ENCODE measurements at regions not wholly inside any gene's neighbourhood (a gene's known extent, or its start where the extent isn't known, plus 50 kb on each side); places are given as distances from the start of the nearest gene placed in this dataset.

GRCh38 chr2:125169764-125170146, 1144.7 kb downstream of the CNTNAP5 start:
- H3K27me3 Mint-ChIP-seq (ENCODE audit: insufficient read depth): no peaks in the 10 kb centered on the region
- TF ChIP-seq CTCF (conservative IDR thresholded peaks at IDR 0.05): no peak

GRCh38 chr2:125172181-125172580, 1147.1 kb downstream of the CNTNAP5 start:
- WGBS, 2 experiments (ENCODE audit: insufficient coverage in 1 of 2, insufficient read length in 1 of 2): 91% methylated on average over 1 of the region's 1 CpG; no CpG with 5 or more reads in 1 of the 2 experiments
- H3K36me3 Mint-ChIP-seq (ENCODE audit: low read depth): no peaks in the 10 kb centered on the region

More at GRCh38 chr2:125169764-125170146, 1144.7 kb downstream of the CNTNAP5 start:
- Histone ChIP-seq H3K4me1 (ENCODE audit: control insufficient read depth, insufficient read depth, low read length) (no peaks in the 10 kb centered on the region), H3K27me3 (ENCODE audit: control insufficient read depth, insufficient read depth, low read length, poor library complexity, severe bottlenecking) (no peaks in the 10 kb centered on the region), H3K9me3 (ENCODE audit: control insufficient read depth, low read length) (no peaks in the 10 kb centered on the region), H3K9ac (ENCODE audit: extremely low read depth, low read length, poor library complexity, severe bottlenecking) (no peak overlapping the region), H3K27ac (ENCODE audit: low read depth, low read length) (no peak overlapping the region), H3K4me3 (ENCODE audit: low read length) (no peak overlapping the region), H3K36me3 (ENCODE audit: control insufficient read depth, insufficient read depth, low read length) (no peaks in the 10 kb centered on the region)
- Mint-ChIP-seq H3K4me3 (no peak overlapping the region), H3K36me3 (ENCODE audit: low read depth) (no peaks in the 10 kb centered on the region), H3K9me3 (no peaks in the 10 kb centered on the region), H3K4me1 (no peaks in the 10 kb centered on the region), H3K27ac (no peak overlapping the region)
- 67 to 93% methylated on average over 1 of the region's 3 CpGs for WGBS, 2 experiments (ENCODE audit: insufficient coverage in 1 of 2, insufficient read length in 1 of 2)
- no peak for DNase-seq

GRCh38 chr2:125175415-125175814, 1150.3 kb downstream of the CNTNAP5 start:
- WGBS, 2 experiments (ENCODE audit: insufficient coverage in 1 of 2, insufficient read length in 1 of 2): 92% methylated on average over 1 of the region's 1 CpG; no CpG with 5 or more reads in 1 of the 2 experiments

More at GRCh38 chr2:125172181-125172580, 1147.1 kb downstream of the CNTNAP5 start:
- H3K27me3 Mint-ChIP-seq (ENCODE audit: insufficient read depth): no peaks in the 10 kb centered on the region
- no peak overlapping the region for H3K4me3 ChIP-seq (ENCODE audit: low read length)
- H3K9me3 Mint-ChIP-seq: no peaks in the 10 kb centered on the region
- no peaks in the 10 kb centered on the region for H3K27me3 ChIP-seq (ENCODE audit: control insufficient read depth, insufficient read depth, low read length, poor library complexity, severe bottlenecking)
- H3K27ac ChIP-seq (ENCODE audit: low read depth, low read length): no peak overlapping the region
- no peak overlapping the region for H3K27ac Mint-ChIP-seq
- no peaks in the 10 kb centered on the region for H3K9me3 ChIP-seq (ENCODE audit: control insufficient read depth, low read length)
- H3K4me1 Mint-ChIP-seq: no peaks in the 10 kb centered on the region
- H3K4me3 Mint-ChIP-seq: no peak overlapping the region
- DNase-seq: no peak
- H3K4me1 ChIP-seq (ENCODE audit: control insufficient read depth, insufficient read depth, low read length): no peaks in the 10 kb centered on the region
- no peak for TF ChIP-seq CTCF (conservative IDR thresholded peaks at IDR 0.05)
- no peaks in the 10 kb centered on the region for H3K36me3 ChIP-seq (ENCODE audit: control insufficient read depth, insufficient read depth, low read length)
- no peak overlapping the region for H3K9ac ChIP-seq (ENCODE audit: extremely low read depth, low read length, poor library complexity, severe bottlenecking)

More at GRCh38 chr2:125175415-125175814, 1150.3 kb downstream of the CNTNAP5 start:
- no peaks in the 10 kb centered on the region for H3K27me3 Mint-ChIP-seq (ENCODE audit: insufficient read depth)
- H3K9me3 Mint-ChIP-seq: no peaks in the 10 kb centered on the region
- no peaks in the 10 kb centered on the region for H3K4me1 Mint-ChIP-seq
- H3K36me3 Mint-ChIP-seq (ENCODE audit: low read depth): no peaks in the 10 kb centered on the region
- no peak for DNase-seq
- no peak overlapping the region for H3K4me3 Mint-ChIP-seq
- Histone ChIP-seq H3K4me3 (ENCODE audit: low read length) (no peak overlapping the region), H3K4me1 (ENCODE audit: control insufficient read depth, insufficient read depth, low read length) (no peaks in the 10 kb centered on the region), H3K9ac (ENCODE audit: extremely low read depth, low read length, poor library complexity, severe bottlenecking) (no peak overlapping the region), H3K9me3 (ENCODE audit: control insufficient read depth, low read length) (no peaks in the 10 kb centered on the region), H3K27ac (ENCODE audit: low read depth, low read length) (no peak overlapping the region), H3K27me3 (ENCODE audit: control insufficient read depth, insufficient read depth, low read length, poor library complexity, severe bottlenecking) (no peaks in the 10 kb centered on the region), H3K36me3 (ENCODE audit: control insufficient read depth, insufficient read depth, low read length) (no peaks in the 10 kb centered on the region)
- no peak overlapping the region for H3K27ac Mint-ChIP-seq
- no peak for TF ChIP-seq CTCF (conservative IDR thresholded peaks at IDR 0.05)
